GM06990 (cell line): ENCODE measurements at regions not wholly inside any gene's neighbourhood (a gene's known extent, or its start where the extent isn't known, plus 50 kb on each side); places are given as distances from the start of the nearest gene placed in this dataset.

Experiments used
- DNase-seq: peaks from one replicate; pipeline ENCODE4 v3.0.0-alpha.2; 2011; ENCODE audit not compliant: insufficient read length; ENCODE audit errors: extremely low read depth
- H3K27me3 ChIP-seq: replicated peaks from 2 replicates; pipeline ENCODE4 v1.6.0; 2011; ENCODE audit warnings: low read length; ENCODE audit not compliant: control insufficient read depth, insufficient read depth
- H3K36me3 ChIP-seq: 2 replicates; pipeline ENCODE4 v1.5.1; 2011; ENCODE audit warnings: low read length; ENCODE audit not compliant: control insufficient read depth, insufficient read depth
- H3K4me3 ChIP-seq: replicated peaks from 2 replicates; pipeline ENCODE4 v1.5.1; 2011; ENCODE audit warnings: low read depth, mild to moderate bottlenecking, control low read depth, low read length
- TF ChIP-seq, protein P1 (sequence below): IDR thresholded peaks from 2 replicates; pipeline ENCODE4 v1.5.1; 2011; ENCODE audit warnings: low read length, control low read depth, mild to moderate bottlenecking, inconsistent platforms; ENCODE audit not compliant: insufficient read depth, poor library complexity, severe bottlenecking

DNA sequence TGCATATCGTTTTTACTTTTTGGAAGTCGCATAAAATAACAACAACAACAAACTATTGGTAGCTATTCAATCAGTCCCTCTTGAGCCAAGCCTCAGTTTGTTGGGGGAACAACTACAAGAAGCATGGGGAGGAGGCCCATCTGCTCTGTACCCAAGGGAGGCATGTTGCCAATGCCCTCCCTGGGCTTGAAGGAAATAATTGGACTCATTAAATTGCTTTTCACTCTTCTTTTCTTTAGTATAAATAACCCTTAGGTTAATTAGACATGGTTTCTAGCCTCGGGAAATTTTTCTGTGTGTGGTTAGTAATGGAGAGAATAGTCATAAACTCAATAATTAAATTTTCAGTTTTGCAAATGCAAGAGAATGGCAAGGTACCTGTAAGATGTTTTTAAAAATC, 500.7 kb downstream of the TLE4 start:
- DNase-seq = no peak
- H3K4me3 ChIP-seq = no peak overlapping the region
- TF ChIP-seq, protein P1, sequence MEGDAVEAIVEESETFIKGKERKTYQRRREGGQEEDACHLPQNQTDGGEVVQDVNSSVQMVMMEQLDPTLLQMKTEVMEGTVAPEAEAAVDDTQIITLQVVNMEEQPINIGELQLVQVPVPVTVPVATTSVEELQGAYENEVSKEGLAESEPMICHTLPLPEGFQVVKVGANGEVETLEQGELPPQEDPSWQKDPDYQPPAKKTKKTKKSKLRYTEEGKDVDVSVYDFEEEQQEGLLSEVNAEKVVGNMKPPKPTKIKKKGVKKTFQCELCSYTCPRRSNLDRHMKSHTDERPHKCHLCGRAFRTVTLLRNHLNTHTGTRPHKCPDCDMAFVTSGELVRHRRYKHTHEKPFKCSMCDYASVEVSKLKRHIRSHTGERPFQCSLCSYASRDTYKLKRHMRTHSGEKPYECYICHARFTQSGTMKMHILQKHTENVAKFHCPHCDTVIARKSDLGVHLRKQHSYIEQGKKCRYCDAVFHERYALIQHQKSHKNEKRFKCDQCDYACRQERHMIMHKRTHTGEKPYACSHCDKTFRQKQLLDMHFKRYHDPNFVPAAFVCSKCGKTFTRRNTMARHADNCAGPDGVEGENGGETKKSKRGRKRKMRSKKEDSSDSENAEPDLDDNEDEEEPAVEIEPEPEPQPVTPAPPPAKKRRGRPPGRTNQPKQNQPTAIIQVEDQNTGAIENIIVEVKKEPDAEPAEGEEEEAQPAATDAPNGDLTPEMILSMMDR = no peak
- H3K36me3 ChIP-seq = no peaks in the 10 kb centered on the region
- no peaks in the 10 kb centered on the region for H3K27me3 ChIP-seq

DNA sequence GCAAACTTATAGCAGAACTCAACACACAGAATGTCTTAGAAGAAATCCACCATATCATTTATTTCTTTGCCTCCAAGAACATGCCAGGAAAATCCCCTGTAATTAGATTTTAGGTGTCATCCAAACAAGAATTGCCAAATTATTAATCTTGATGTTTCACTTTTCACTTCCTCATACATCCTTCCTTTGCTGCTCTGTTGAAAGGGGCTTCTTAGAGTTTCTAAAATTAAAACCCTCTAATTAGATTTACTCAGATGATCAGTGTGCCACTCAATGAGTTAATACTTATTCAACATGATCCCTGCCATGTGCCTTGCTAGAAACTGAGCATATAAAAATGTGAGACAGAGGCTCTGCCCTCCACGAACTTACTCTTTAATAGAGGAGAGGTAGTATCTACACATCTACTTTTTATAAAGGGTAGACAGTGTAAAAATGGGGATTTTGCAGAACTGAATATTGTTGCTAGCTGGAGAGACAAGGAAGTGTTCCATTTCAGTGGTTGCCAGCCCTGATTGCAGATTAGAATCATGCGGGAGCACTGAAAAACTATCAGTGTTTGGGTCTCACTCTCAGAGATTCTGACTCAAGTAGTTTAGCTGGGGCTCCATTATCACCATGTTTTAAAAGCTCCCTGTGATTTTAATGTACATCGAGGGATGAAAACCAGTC, 498.4 kb downstream of the TLE4 start:
- Histone ChIP-seq H3K4me3 (no peak overlapping the region), H3K36me3 (no peaks in the 10 kb centered on the region), H3K27me3 (no peaks in the 10 kb centered on the region)
- DNase-seq = no peak
- TF ChIP-seq, protein P1 = no peak

DNA sequence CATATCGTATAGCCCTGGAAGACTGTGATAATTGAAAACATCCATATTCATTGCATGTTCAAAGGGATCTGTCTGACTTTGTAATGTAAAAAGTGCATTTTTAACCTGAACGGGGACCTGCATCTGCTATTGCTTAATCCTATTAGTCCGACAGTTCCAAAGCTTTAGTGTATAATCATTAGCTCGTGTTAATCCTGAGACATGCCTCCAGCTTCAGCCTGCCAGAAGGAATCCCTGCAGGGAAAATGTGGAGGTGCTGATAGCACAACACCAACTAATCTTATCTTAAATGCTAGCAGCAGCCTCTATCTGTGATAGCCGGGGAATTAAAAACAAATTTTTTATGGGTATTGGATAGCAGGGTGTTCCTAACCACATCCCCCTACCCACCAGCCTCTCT, 495.2 kb downstream of the TLE4 start:
- H3K27me3 ChIP-seq = no peaks in the 10 kb centered on the region
- DNase-seq = no peak
- TF ChIP-seq, protein P1 = no peak
- no peak overlapping the region for H3K4me3 ChIP-seq
- no peaks in the 10 kb centered on the region for H3K36me3 ChIP-seq

DNA sequence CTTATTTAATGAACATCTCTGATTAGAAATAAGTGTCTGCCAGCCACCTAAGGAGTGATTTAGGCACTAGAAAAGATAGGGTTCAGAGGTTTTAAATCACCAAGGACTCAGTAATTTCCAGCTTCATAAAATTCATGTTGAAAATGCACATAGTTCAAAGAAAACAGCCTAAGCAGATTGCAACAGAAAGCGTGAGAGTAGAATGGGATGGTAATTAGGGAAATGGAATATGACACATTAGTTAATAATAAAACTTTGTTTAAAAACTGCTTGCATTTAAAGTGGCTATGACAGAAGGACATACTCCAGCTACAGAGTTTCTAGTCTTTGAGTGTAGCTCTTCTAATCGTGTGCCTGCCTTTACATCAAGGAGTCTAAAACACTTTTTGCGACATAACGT, 490.8 kb downstream of the TLE4 start:
- H3K36me3 ChIP-seq = no peaks in the 10 kb centered on the region
- H3K4me3 ChIP-seq = no peak overlapping the region
- no peak for DNase-seq
- TF ChIP-seq, protein P1 = no peak
- H3K27me3 ChIP-seq = no peaks in the 10 kb centered on the region

DNA sequence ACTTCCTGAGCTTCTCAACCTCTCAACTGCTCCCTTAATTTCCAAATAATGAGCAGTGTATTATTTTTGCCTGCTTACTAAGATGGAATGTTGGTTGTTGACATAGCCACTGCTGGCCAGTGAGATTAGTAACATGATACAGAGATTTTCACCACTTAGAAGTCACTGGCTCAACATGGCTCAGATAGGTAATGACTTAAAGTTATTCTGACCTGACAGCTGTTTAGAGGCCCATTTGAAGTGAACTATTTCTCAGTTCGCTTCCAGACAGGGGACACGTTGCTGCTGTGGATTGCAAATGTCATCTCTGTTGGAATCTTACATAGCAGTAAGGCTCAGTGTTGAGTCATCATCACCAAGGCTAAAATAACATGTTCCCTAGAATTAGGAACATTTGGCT, 490.2 kb downstream of the TLE4 start:
- Histone ChIP-seq H3K36me3 (no peaks in the 10 kb centered on the region), H3K27me3 (no peaks in the 10 kb centered on the region), H3K4me3 (no peak overlapping the region)
- DNase-seq = no peak
- TF ChIP-seq, protein P1 = no peak

DNA sequence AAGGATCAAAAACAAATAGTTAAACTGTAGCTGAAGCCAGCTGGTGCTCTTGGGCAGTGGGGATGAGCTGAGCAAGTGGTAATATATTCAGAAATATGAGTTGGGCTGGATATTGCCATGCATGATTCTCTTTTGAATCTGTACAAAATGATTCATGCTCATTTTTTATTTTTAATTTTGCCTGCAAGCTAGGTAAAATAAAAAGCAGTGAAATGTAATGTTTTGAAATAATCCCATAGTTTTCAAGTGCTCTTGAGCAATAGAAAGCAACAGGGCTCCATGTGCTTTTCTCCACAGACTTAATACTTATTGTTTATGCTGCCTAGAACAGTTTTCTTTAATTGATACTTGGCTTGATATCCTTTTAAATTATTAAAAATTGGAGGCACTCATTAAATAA, 489.3 kb downstream of the TLE4 start:
- no peak for DNase-seq
- Histone ChIP-seq H3K27me3 (no peaks in the 10 kb centered on the region), H3K4me3 (no peak overlapping the region), H3K36me3 (no peaks in the 10 kb centered on the region)
- TF ChIP-seq, protein P1 = no peak
